SHP77 (cell line): ENCODE measurements at regions not wholly inside any gene's neighbourhood (a gene's known extent, or its start where the extent isn't known, plus 50 kb on each side); places are given as distances from the start of the nearest gene placed in this dataset.
"Not testable (repeated sequence)": the region's sequence is repeated elsewhere in the genome, so short reads cannot be mapped to it uniquely, and the experiment has no call there.

ENCODE experiments used
- DNase-seq, 2 experiments: peaks; one replicate each; lab custom pipeline; 2025; lab: John Stamatoyannopoulos, UW

- DNase-seq: peak; percentile 24 to 32
Measured at GRCh38 chr2:2742726-2743125, 411.7 kb upstream of the MYT1L start.

GRCh38 chr2:2740238-2740775, 409.2 kb upstream of the MYT1L start:
- DNase-seq: no peak

GRCh38 chr2:2739231-2739795, 408.2 kb upstream of the MYT1L start:
- DNase-seq: no peak

GRCh38 chr2:2738684-2739083, 407.6 kb upstream of the MYT1L start:
- DNase-seq: no peak

- no peak for DNase-seq
Measured at GRCh38 chr2:2738276-2738675, 407.2 kb upstream of the MYT1L start.

GRCh38 chr2:2735041-2735440, 404.0 kb upstream of the MYT1L start:
- DNase-seq: no peak

- DNase-seq: no peak
Measured at GRCh38 chr2:2734308-2734707, 403.2 kb upstream of the MYT1L start.

GRCh38 chr2:2733818-2734217, 402.7 kb upstream of the MYT1L start:
- DNase-seq: no peak

GRCh38 chr2:2732331-2733119, 401.4 kb upstream of the MYT1L start:
- no peak for DNase-seq

GRCh38 chr2:2731816-2732284, 400.8 kb upstream of the MYT1L start:
- DNase-seq: no peak

GRCh38 chr2:2731101-2731815, 400.2 kb upstream of the MYT1L start:
- DNase-seq: no peak

GRCh38 chr2:2730301-2730833, 399.3 kb upstream of the MYT1L start:
- DNase-seq: no peak

GRCh38 chr2:2729246-2729645, 398.2 kb upstream of the MYT1L start:
- DNase-seq: no peak

- no peak for DNase-seq
Measured at GRCh38 chr2:2728635-2729034, 397.6 kb upstream of the MYT1L start.

- no peak for DNase-seq
Measured at GRCh38 chr2:2727876-2728511, 396.9 kb upstream of the MYT1L start.

- no peak for DNase-seq
Measured at GRCh38 chr2:2726163-2726562, 395.1 kb upstream of the MYT1L start.

- DNase-seq: no peak
Measured at GRCh38 chr2:2723064-2723463, 392.0 kb upstream of the MYT1L start.

GRCh38 chr2:2721296-2721835, 390.3 kb upstream of the MYT1L start:
- DNase-seq: no peak

GRCh38 chr2:2720806-2721205, 389.7 kb upstream of the MYT1L start:
- not testable (repeated sequence) for DNase-seq

- DNase-seq: no peak
Measured at GRCh38 chr2:2720351-2720750, 389.3 kb upstream of the MYT1L start.

- no peak for DNase-seq
Measured at GRCh38 chr2:2719781-2720180, 388.7 kb upstream of the MYT1L start.

GRCh38 chr2:2719015-2719414, 387.9 kb upstream of the MYT1L start:
- DNase-seq: no peak
